ENCODE measurements at regions not wholly inside any gene's neighbourhood (a gene's known extent, or its start where the extent isn't known, plus 50 kb on each side); places are given as distances from the start of the nearest gene placed in this dataset.

GRCh38 chr16:5442986-5443385 lies 345.4 kb upstream of the EEF2KMT start:
- no peak for DNase-seq (ENCODE audit: low read depth)

DNA sequence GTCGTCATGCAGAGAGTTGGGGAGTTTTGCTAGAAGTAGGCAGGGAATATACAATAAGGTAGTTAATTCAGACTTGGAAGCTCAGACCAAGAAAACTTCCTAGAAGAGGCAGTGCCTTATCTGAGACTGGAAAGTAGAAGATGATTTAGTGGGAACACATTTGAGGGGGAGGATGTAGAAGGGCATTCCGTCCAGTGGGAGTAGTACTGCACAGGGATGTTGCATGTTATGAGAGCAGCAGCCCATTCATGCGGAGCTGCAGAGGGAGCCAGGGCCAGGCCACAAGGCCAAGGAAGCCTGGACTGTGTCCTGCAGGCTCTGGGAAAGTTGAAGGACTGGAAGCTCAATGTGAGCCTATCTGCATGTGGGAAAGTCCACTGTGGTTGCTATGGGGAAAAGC lies 344.5 kb upstream of the EEF2KMT start:
- DNase-seq (ENCODE audit: low read depth), result no peak

DNA sequence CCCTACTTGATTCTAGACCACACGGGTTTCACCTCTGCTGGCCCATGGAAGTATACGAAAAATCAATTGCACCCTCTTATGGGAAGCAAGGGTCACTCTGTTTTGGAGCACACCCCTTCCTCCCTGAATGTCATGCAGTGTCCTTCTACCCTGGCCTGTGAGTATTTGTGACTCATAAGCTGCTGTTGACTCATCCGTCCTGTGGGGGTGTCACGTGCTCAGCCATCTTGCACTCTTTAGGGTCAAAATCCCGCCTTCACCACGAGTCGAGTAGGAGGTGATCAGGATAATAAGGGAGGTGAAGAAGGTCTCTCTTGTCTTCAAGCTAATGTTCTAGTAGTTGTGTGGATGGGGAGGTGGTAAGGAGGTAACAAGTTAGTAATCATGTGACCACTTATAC lies 341.0 kb upstream of the EEF2KMT start:
- DNase-seq (ENCODE audit: low read depth), result no peak

DNA sequence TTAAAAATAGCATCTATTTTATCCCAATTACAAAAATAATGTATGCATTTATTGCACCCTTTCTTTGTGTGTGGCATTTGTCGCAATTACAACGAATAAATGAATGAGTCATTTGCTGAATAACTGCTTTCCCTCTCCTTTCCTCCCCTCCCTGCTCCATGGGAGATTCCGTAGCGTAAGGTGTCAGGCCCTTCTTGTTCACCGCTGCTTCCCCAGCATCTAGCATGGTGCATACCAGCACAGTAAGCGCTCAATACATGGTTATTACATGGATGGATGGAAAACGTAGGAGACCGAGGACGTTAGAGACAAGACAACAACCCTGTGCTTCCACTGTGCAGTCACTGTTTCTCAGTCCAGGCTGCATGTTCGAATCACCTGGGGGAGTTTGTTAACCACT lies 336.0 kb upstream of the EEF2KMT start:
- no peak for DNase-seq (ENCODE audit: low read depth)

GRCh38 chr16:5432166-5432565 lies 334.6 kb upstream of the EEF2KMT start:
- DNase-seq (ENCODE audit: low read depth), result no peak

DNA sequence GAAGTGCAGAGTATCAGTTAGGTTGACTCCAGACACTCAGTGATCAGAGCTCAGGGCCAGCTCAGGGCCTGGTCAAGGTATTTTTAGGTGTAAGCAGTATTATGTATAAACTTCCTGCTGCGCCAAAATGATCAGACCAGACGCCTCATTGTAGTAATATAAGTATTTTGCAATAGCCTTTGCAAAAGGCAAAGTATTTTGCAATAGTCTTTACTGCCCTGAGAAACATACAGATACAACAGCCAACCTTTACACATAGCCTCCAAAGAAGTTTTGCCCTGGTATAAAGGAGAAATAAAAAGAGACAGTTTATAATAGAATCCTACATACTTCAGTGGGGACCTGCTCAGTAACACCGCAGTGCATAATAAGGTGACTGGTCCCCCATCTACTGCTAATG lies 333.0 kb upstream of the EEF2KMT start:
- DNase-seq (ENCODE audit: low read depth), result no peak

GRCh38 chr16:5428932-5429331 lies 331.3 kb upstream of the EEF2KMT start:
- DNase-seq (ENCODE audit: low read depth), result no peak

DNA sequence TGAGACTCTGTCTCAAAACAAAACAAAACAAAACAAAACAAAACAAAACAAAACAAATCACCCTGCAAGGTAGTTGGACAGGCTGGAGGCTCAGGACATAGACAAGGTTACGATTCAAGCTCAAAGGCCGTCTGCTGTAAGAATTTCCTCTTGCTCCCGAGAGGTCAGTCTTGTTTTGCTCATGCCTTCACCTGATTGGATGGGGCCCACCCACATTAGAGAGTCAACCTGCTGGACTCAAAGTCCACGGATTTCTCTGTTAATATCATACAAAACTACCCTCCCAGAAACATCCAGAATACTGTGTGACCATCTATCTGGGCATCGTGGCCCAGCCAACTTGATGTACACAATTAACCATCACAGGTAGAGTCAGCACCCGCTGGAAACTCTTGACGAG lies 330.0 kb upstream of the EEF2KMT start:
- no peak for DNase-seq (ENCODE audit: low read depth)

DNA sequence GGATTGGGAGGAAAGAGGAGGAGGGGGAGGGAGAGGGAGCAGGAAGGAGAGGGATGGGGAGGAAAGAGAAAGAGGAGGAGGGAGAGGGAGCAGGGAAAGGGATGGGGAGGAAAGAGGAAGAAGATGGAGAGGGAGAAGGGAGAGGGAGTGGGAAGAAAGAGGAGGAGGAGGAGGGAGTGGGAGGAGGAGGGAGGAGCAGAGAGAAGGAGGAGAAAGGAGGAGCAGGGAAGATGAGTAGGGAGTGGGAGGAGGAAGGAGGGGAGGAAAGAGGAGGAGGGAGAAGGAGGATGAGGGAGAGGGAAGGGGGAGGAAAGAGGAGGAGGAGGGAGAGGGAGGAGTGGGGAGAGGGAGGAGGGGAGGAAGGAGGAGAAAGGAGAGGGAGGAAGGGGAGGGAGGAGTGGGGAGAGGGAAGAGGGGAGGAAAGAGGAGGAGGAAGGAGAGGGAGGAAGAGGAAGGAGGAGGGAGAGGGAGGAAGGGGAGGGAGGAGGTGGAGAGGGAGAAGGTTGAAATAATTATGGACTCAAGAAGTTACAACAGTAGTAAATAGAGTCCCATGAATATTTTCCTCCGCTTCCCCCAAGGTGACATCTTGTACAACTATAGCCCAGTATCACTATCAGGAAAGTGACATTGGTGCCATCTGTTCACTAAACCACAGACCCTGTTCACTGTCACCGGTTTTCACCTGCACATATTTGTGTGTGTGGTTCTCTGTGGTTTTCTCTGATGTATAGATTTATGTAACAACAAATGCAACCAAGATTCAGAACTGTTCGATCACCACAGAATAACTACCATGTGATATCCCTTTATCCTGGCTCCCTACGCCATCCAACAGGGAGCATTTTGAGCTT lies 325.3 kb upstream of the EEF2KMT start:
- no peak for DNase-seq (ENCODE audit: low read depth)

DNA sequence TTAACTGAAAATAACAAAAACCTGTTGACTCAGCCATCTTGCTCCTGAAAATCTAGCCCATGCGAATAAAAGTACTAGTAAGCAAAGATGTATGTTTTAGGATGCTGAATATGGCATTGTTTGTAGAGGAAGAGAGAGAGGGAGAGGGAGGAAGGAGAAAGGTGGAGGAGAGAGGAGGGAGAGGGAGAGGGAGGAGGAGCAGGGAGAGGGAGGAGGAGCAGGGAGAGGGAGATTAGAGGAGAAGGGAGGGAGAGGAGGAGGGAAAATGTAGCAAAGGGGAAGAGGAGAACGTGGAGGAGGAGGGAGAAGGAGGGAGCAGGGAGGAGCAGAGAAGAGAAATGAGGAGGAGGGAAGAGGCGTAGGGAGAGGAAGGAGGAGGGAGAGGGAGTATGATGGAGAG lies 324.5 kb upstream of the EEF2KMT start:
- no peak for DNase-seq (ENCODE audit: low read depth)

GRCh38 chr16:5416013-5416412 lies 318.4 kb upstream of the EEF2KMT start:
- DNase-seq (ENCODE audit: low read depth), result no peak

DNA sequence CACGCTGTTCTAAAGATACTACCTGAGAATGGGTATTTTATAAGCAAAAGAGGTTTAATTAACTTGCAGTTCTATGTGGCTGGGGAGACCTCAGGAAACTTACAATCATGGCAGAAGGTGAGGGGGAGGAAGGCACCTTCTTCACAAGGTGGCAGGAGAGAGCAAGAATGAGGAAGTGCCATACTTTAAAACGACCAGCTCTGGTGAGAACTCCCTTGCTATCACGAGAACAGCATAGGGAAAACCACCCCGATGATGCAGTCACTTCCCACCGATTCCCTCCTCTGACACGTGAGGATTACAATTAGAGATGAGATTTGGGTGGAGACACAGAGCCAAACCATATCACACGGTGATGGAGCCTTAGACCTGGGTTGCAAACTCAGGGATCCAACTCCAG lies 317.5 kb upstream of the EEF2KMT start:
- DNase-seq (ENCODE audit: low read depth), result no peak

GRCh38 chr16:5412731-5413130 lies 315.1 kb upstream of the EEF2KMT start:
- no peak for DNase-seq (ENCODE audit: low read depth)

GRCh38 chr16:5398203-5398602 lies 300.6 kb upstream of the EEF2KMT start:
- DNase-seq (ENCODE audit: low read depth), result no peak

GRCh38 chr16:5396880-5397279 lies 299.3 kb upstream of the EEF2KMT start:
- DNase-seq (ENCODE audit: low read depth), result no peak

DNA sequence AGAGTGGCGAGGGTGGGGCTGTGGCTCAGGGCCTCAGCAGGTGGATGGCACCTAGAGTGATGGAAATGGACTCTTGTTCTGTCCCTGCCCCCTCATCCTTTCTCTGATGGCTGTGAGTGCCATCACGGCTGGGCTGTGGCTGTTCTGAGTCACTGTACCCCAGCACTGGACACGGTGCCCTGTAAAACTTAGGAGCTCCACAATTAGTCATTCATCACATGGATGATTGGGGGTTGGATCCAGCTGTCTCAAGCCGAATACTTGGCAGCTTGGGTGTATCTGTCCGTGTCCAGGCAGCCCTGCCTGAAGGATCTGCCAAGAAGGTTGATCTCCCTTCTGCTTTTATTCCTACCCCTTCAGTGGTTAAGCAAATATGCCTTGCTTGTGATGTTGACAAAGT lies 295.5 kb upstream of the EEF2KMT start:
- no peak for DNase-seq (ENCODE audit: low read depth)

GRCh38 chr16:5386989-5387388 lies 289.4 kb upstream of the EEF2KMT start:
- DNase-seq (ENCODE audit: low read depth), result no peak

GRCh38 chr16:5385811-5386210 lies 288.2 kb upstream of the EEF2KMT start:
- no peak for DNase-seq (ENCODE audit: low read depth)

GRCh38 chr16:5385115-5385514 lies 287.5 kb upstream of the EEF2KMT start:
- DNase-seq (ENCODE audit: low read depth), result no peak

- no peak for DNase-seq (ENCODE audit: low read depth)
These were observed 286.1 kb upstream of the EEF2KMT start for GRCh38 chr16:5383737-5384136.

DNA sequence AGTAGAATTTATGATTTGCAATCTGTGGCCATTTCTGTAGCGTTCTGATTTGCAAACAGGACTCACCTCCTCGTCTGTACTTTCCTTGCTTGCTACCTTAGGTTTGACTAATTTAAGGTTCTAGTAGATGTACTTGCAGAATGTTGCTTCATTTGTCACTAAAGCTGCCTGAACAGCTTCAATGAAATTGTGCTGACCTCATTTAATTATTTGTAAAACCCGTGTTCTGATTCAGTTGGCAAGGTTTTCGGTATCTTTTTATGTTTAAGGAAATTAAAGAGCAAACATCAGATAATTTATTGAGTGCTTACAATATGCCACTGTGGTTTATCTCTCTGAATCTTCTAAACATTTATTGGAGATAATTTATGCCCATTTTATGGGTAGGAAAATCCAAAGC lies 284.9 kb upstream of the EEF2KMT start:
- no peak for DNase-seq (ENCODE audit: low read depth)

DNA sequence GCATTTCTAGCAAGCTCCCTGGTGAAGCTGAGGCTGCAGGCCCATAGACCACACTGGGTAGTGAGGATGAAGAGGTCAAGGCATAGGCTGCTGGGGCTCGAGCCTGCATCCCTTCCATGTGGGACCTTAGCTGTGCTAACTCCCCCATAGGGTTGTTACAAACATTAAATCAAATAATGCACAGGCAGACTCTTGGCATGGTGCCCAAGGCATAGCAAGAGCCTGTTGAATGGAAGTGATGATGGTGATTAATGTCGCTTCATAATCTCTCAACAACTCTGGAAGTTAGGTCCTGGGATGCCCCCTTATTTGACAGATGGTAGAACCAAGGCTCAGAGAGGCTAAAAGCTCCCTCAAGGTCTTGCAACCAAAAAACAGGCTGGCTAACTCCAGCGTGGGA lies 283.9 kb upstream of the EEF2KMT start:
- no peak for DNase-seq (ENCODE audit: low read depth)

GRCh38 chr16:5379954-5380353 lies 282.4 kb upstream of the EEF2KMT start:
- no peak for DNase-seq (ENCODE audit: low read depth)

- DNase-seq (ENCODE audit: low read depth), result no peak
These were observed 280.9 kb upstream of the EEF2KMT start for GRCh38 chr16:5378531-5378930.

All from activated T-helper 9 cell treated with anti-CD3 and anti-CD28 coated beads, Interleukin-2, amount 50 U/mL, for 16 hours (primary cell).